ENCODE measurements at regions not wholly inside any gene's neighbourhood (a gene's known extent, or its start where the extent isn't known, plus 50 kb on each side); places are given as distances from the start of the nearest gene placed in this dataset.

GRCh38 chr4:53781629-53782457 is 190.6 kb upstream of the LNX1 start (continued):
- no peak for TF ChIP-seq ZBTB43 (CRISPR knock-in tag; conservative IDR thresholded peaks at IDR 0.05)
- TF ChIP-seq ZBTB42 (CRISPR knock-in tag; IDR thresholded peaks at IDR 0.05) = no peak
- TF ChIP-seq, protein P1, sequence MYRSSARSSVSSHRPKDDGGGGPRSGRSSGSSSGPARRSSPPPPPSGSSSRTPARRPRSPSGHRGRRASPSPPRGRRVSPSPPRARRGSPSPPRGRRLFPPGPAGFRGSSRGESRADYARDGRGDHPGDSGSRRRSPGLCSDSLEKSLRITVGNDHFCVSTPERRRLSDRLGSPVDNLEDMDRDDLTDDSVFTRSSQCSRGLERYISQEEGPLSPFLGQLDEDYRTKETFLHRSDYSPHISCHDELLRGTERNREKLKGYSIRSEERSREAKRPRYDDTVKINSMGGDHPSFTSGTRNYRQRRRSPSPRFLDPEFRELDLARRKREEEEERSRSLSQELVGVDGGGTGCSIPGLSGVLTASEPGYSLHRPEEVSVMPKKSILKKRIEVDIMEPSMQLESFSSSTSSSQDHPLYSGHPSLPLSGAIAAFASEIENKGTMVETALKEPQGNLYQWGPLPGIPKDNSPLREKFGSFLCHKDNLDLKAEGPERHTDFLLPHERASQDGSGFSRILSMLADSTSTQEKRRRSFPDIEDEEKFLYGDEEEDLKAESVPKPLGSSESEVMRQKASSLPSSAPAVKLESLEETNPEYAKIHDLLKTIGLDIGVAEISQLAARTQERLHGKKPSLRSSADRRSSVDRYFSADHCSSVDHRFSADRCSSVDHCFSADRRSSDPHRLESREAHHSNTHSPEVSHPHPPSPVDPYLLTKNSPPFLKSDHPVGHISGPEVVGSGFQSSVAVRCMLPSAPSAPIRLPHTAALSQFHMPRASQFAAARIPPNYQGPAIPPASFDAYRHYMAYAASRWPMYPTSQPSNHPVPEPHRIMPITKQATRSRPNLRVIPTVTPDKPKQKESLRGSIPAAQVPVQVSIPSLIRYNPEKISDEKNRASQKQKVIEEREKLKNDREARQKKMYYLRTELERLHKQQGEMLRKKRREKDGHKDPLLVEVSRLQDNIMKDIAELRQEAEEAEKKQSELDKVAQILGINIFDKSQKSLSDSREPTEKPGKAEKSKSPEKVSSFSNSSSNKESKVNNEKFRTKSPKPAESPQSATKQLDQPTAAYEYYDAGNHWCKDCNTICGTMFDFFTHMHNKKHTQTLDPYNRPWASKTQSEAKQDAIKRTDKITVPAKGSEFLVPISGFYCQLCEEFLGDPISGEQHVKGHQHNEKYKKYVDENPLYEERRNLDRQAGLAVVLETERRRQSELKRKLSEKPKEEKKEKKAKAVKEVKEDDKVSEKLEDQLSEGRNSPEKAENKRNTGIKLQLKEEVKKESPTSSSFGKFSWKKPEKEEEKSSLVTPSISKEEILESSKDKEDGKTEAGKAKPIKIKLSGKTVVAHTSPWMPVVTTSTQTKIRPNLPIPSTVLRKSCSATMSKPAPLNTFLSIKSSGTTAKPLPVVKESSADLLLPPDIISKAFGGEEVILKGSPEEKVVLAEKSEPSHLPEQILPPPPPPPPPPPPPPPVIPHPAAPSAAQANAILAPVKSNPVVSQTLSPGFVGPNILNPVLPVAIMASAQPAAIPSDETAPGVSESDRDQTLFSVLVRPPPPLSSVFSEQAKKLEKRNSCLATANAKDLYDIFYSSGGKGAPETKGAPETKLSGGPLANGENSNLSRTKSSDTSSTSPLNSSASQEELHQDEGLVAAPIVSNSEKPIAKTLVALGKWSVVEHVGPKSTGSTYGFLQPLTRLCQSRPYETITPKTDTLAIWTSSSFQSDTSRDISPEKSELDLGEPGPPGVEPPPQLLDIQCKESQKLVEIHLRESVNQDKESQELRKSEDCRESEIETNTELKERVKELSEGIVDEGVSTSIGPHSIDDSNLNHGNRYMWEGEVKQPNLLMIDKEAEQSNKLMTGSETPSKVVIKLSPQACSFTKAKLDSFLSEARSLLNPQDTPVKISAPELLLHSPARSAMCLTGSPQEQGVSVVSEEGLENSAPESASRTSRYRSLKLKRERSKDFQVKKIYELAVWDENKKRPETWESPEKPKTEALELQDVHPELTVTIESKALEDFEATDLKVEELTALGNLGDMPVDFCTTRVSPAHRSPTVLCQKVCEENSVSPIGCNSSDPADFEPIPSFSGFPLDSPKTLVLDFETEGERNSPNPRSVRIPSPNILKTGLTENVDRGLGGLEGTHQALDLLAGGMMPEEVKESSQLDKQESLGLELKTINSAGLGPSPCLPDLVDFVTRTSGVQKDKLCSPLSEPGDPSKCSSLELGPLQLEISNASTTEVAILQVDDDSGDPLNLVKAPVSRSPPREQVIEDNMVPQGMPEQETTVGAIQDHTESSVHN (CRISPR knock-in tag; IDR thresholded peaks at IDR 0.05) = no peak
- TF ChIP-seq, protein P2, sequence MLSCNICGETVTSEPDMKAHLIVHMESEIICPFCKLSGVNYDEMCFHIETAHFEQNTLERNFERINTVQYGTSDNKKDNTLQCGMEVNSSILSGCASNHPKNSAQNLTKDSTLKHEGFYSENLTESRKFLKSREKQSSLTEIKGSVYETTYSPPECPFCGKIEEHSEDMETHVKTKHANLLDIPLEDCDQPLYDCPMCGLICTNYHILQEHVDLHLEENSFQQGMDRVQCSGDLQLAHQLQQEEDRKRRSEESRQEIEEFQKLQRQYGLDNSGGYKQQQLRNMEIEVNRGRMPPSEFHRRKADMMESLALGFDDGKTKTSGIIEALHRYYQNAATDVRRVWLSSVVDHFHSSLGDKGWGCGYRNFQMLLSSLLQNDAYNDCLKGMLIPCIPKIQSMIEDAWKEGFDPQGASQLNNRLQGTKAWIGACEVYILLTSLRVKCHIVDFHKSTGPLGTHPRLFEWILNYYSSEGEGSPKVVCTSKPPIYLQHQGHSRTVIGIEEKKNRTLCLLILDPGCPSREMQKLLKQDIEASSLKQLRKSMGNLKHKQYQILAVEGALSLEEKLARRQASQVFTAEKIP (CRISPR knock-in tag; IDR thresholded peaks at IDR 0.05; ENCODE audit: borderline replicate concordance) = no peak
- no peak for TF ChIP-seq ZFP62 (CRISPR knock-in tag; IDR thresholded peaks at IDR 0.05)
